ENCODE measurements at regions not wholly inside any gene's neighbourhood (a gene's known extent, or its start where the extent isn't known, plus 50 kb on each side); places are given as distances from the start of the nearest gene placed in this dataset.

GRCh38 chr18:59047321-59048047 is 92.2 kb upstream of the SEC11C start:
- no peak for DNase-seq (ENCODE audit: low read depth)
- no peak overlapping the region for H3K4me3 ChIP-seq (replicated peaks; ENCODE audit: low read depth, low read length)
- no peak for TF ChIP-seq CTCF (IDR thresholded peaks at IDR 0.05; ENCODE audit: low read length, missing control alignments)

GRCh38 chr18:59048048-59048363 is 91.7 kb upstream of the SEC11C start:
- no peak overlapping the region for H3K4me3 ChIP-seq (replicated peaks; ENCODE audit: low read depth, low read length)
- no peak for TF ChIP-seq CTCF (IDR thresholded peaks at IDR 0.05; ENCODE audit: low read length, missing control alignments)
- DNase-seq (ENCODE audit: low read depth), result no peak

- H3K4me3 ChIP-seq (replicated peaks; ENCODE audit: low read depth, low read length), result no peak overlapping the region
- TF ChIP-seq CTCF (IDR thresholded peaks at IDR 0.05; ENCODE audit: low read length, missing control alignments), result no peak
- no peak for DNase-seq (ENCODE audit: low read depth)
These were observed 91.3 kb upstream of the SEC11C start for GRCh38 chr18:59048378-59048777.

- TF ChIP-seq CTCF (IDR thresholded peaks at IDR 0.05; ENCODE audit: low read length, missing control alignments), result no peak
- no peak overlapping the region for H3K4me3 ChIP-seq (replicated peaks; ENCODE audit: low read depth, low read length)
- DNase-seq (ENCODE audit: low read depth), result no peak
These were observed 89.7 kb upstream of the SEC11C start for GRCh38 chr18:59049721-59050660.

- no peak for TF ChIP-seq CTCF (IDR thresholded peaks at IDR 0.05; ENCODE audit: low read length, missing control alignments)
- no peak for DNase-seq (ENCODE audit: low read depth)
- no peak overlapping the region for H3K4me3 ChIP-seq (replicated peaks; ENCODE audit: low read depth, low read length)
These were observed 89.0 kb upstream of the SEC11C start for GRCh38 chr18:59050661-59051057.

- DNase-seq (ENCODE audit: low read depth), result peak; percentile 27
- no peak for TF ChIP-seq CTCF (IDR thresholded peaks at IDR 0.05; ENCODE audit: low read length, missing control alignments)
- no peak overlapping the region for H3K4me3 ChIP-seq (replicated peaks; ENCODE audit: low read depth, low read length)
These were observed 88.1 kb upstream of the SEC11C start for GRCh38 chr18:59051470-59052165.

Data from fibroblast of pulmonary artery (primary cell).